HCT116 (cell line): ENCODE measurements at regions not wholly inside any gene's neighbourhood (a gene's known extent, or its start where the extent isn't known, plus 50 kb on each side); places are given as distances from the start of the nearest gene placed in this dataset.

Experiments used
- ATAC-seq: fragments of 200-7000 bp; cut with Tn5 transposase; 2 replicates; pipeline ENCODE4 v1.9.1; 2020; ENCODE audit warnings: mild to moderate bottlenecking, moderate library complexity
- BruUV-seq: library from RNA; stranded (reverse); fragments of 400-500 nt; replicated peaks from 2 replicates; lab custom pipeline; 2021; lab: Mats Ljungman, UMichigan
- CTCF ChIA-PET: fragments of 300-600 bp; sonication (Branson Sonifier 250); formaldehyde crosslinking; loops from one replicate; lab custom pipeline; 2021; ENCODE audit warnings: antibody characterized with exemption; lab: Charles Lee
- POLR2A ChIA-PET: fragments of 300-600, 350-600 bp; sonication (Branson Sonifier 250); formaldehyde crosslinking; loops from one replicate; lab custom pipeline; 2021; ENCODE audit warnings: antibody characterized with exemption; lab: Charles Lee
- RAD21 ChIA-PET, 2 experiments: fragments of 300-600 bp; sonication (Branson Sonifier 250); formaldehyde crosslinking; loops; one replicate each; lab custom pipeline; 2023; ENCODE audit warnings: low total read pairs in 2 of 2; ENCODE audit not compliant: uncharacterized antibody in 2 of 2, unreplicated experiment in 2 of 2, low non-redundant PET in 1 of 2; lab: Charles Lee
- DNase-seq: peaks from one replicate; pipeline ENCODE4 v3.0.0-alpha.2; 2010; ENCODE audit warnings: low read depth, low spot score
- H2AFZ ChIP-seq: fragments of 200-600 bp; shearing (Covaris generic), sonication (generic); 2 replicates; pipeline ENCODE4 v1.6.1; 2017; ENCODE audit warnings: low read depth, mixed run types, mixed read lengths, antibody characterized with exemption, low read length; ENCODE audit not compliant: poor library complexity, severe bottlenecking
- H3K27ac ChIP-seq: 2 replicates; pipeline ENCODE4 v1.5.1; 2012; ENCODE audit warnings: low read depth, low read length
- H3K27me3 ChIP-seq: fragments of 200-600 bp; sonication (generic); 2 replicates; pipeline ENCODE4 v1.6.1; 2016; ENCODE audit warnings: mixed run types, low read length, mixed read lengths; ENCODE audit not compliant: insufficient read depth
- H3K36me3 ChIP-seq, 2 experiments: fragments of 200-500 bp in 1 of 2; fragments of 200-600 bp in 1 of 2; sonication (Bioruptor generic) in 1 of 2; sonication (generic) in 1 of 2; 2 replicates each; pipeline versions ENCODE4 v1.5.1 to v1.6.1; 2014 to 2016; ENCODE audit warnings: low read length in 2 of 2, inconsistent platforms in 1 of 2, mixed read lengths in 1 of 2, mixed run types in 1 of 2; ENCODE audit not compliant: insufficient read depth in 2 of 2, control insufficient read depth in 1 of 2
- H3K4me1 ChIP-seq, 2 experiments: fragments of 200-600 bp in 1 of 2; sonication (generic) in 1 of 2; 2 replicates each; pipeline versions ENCODE4 v1.5.1 to v1.6.1; 2012 to 2017; ENCODE audit warnings: low read length in 2 of 2, inconsistent platforms in 1 of 2, mild to moderate bottlenecking in 1 of 2, mixed read lengths in 1 of 2, mixed run types in 1 of 2, moderate library complexity in 1 of 2; ENCODE audit not compliant: insufficient read depth in 2 of 2, control insufficient read depth in 1 of 2
- H3K4me2 ChIP-seq: fragments of 200-600 bp; sonication (generic); 2 replicates; pipeline ENCODE4 v1.6.1; 2017; ENCODE audit warnings: mixed run types, low read length, mixed read lengths
- H3K4me3 ChIP-seq, 2 experiments: fragments of 200-600 bp in 1 of 2; sonication (generic) in 1 of 2; replicated peaks in 1 of 2; 2 replicates each; pipeline ENCODE4 v1.5.1; 2011 to 2016; ENCODE audit warnings: low read length in 2 of 2, control low read depth in 1 of 2, low read depth in 1 of 2, mild to moderate bottlenecking in 1 of 2, mixed read lengths in 1 of 2, mixed run types in 1 of 2
- H3K79me2 ChIP-seq: fragments of 200-600 bp; sonication (generic); 2 replicates; pipeline ENCODE4 v1.6.1; 2017; ENCODE audit warnings: mild to moderate bottlenecking, mixed run types, low read length, moderate library complexity, mixed read lengths; ENCODE audit not compliant: insufficient read depth
- H3K9ac ChIP-seq: fragments of 200-600 bp; sonication (generic); 2 replicates; pipeline ENCODE4 v1.6.1; 2016; ENCODE audit warnings: low read length, mixed read lengths
- H3K9me2 ChIP-seq: fragments of 200-600 bp; sonication (generic), shearing (Covaris generic); 2 replicates; pipeline ENCODE4 v1.6.1; 2017; ENCODE audit warnings: mixed run types, mild to moderate bottlenecking, moderate library complexity; ENCODE audit not compliant: insufficient read depth
- H3K9me3 ChIP-seq, 2 experiments: fragments of 200-500 bp in 1 of 2; fragments of 200-600 bp in 1 of 2; sonication (Bioruptor generic) in 1 of 2; sonication (generic) in 1 of 2; 2 replicates each; pipeline ENCODE4 v1.6.1; 2014 to 2017; ENCODE audit warnings: low read length in 2 of 2, mixed read lengths in 2 of 2, inconsistent platforms in 1 of 2, low read depth in 1 of 2, mild to moderate bottlenecking in 1 of 2, mixed run types in 1 of 2, moderate library complexity in 1 of 2; ENCODE audit not compliant: control insufficient read depth in 1 of 2, insufficient read depth in 1 of 2
- H4K20me1 ChIP-seq: fragments of 200-600 bp; sonication (generic), shearing (Covaris generic); 2 replicates; pipeline ENCODE4 v1.6.1; 2017; ENCODE audit warnings: mixed run types, mild to moderate bottlenecking, moderate library complexity; ENCODE audit not compliant: insufficient read depth
- ATF3 ChIP-seq: IDR thresholded peaks from 2 replicates; pipeline ENCODE4 v1.6.1; 2012
- CEBPB ChIP-seq: IDR thresholded peaks from 2 replicates; pipeline ENCODE4 v1.6.1; 2012; ENCODE audit warnings: low read depth
- ELF1 ChIP-seq: IDR thresholded peaks from 2 replicates; pipeline ENCODE4 v1.6.1; 2012; ENCODE audit warnings: low read depth, borderline replicate concordance
- EZH2 ChIP-seq: fragments of 200-600 bp; sonication (generic); IDR thresholded peaks from 2 replicates; pipeline ENCODE4 v1.6.1; 2017; ENCODE audit warnings: antibody characterized with exemption, mixed run types
- POLR2AphosphoS5 ChIP-seq: IDR thresholded peaks from 2 replicates; pipeline ENCODE4 v1.6.1; 2011; ENCODE audit warnings: mild to moderate bottlenecking, low read depth, low read length, moderate library complexity
- RAD21 ChIP-seq: IDR thresholded peaks from 2 replicates; pipeline ENCODE4 v1.6.1; 2012; ENCODE audit warnings: low read depth, mild to moderate bottlenecking
- REST ChIP-seq: IDR thresholded peaks from 2 replicates; pipeline ENCODE4 v1.6.1; 2012; ENCODE audit warnings: low read depth
- SP1 ChIP-seq: IDR thresholded peaks from 2 replicates; pipeline ENCODE4 v1.6.1; 2012; ENCODE audit warnings: low read depth
- YY1 ChIP-seq: IDR thresholded peaks from 2 replicates; pipeline ENCODE4 v1.6.1; 2011; ENCODE audit warnings: low read length, low read depth, moderate library complexity, mild to moderate bottlenecking; ENCODE audit not compliant: insufficient replicate concordance; ENCODE audit errors: extremely low read depth
- ZNF274 ChIP-seq: fragments of 200-500 bp; sonication (Bioruptor generic); IDR thresholded peaks from 2 replicates; pipeline ENCODE4 v1.6.1; 2014; ENCODE audit warnings: mild to moderate bottlenecking, low read depth, low read length, inconsistent platforms
- intact Hi-C: fragments of 100-400 bp; cut with micrococcal nuclease; formaldehyde crosslinking; loops from 2 replicates; pipeline ENCODE4 v1.10.0; 2022

- no peak overlapping the region for H3K27ac ChIP-seq
- H3K4me1 ChIP-seq: no peaks in the 10 kb centered on the region
- H3K4me3 ChIP-seq: no peak overlapping the region
- POLR2A ChIA-PET: no interaction called here
- H3K4me2 ChIP-seq: no peak overlapping the region
- DNase-seq (no peak), ATAC-seq (no peak)
- no peak overlapping the region for H2AFZ ChIP-seq
- H3K27me3 ChIP-seq: no peaks in the 10 kb centered on the region
- no peaks in the 10 kb centered on the region for H3K79me2 ChIP-seq
- TF ChIP-seq CEBPB (no peak), YY1 (no peak), POLR2AphosphoS5 (no peak), ZNF274 (no peak), EZH2 (no peak), RAD21 (no peak), ATF3 (no peak), REST (no peak), ELF1 (no peak), SP1 (no peak)
- H3K9ac ChIP-seq: no peak overlapping the region
- no peaks in the 10 kb centered on the region for H3K9me2 ChIP-seq
- intact Hi-C loops: no loop called here
- peaks cover 0 to 31% of the 10 kb centered on the region in 2 experiments; a peak in 1 of 4 replicates for H3K9me3 ChIP-seq
- H4K20me1 ChIP-seq: no peaks in the 10 kb centered on the region
- CTCF ChIA-PET: no interaction called here
- no TSS peak for BruUV-seq
- RAD21 ChIA-PET: no interaction called here
- no peaks in the 10 kb centered on the region for H3K36me3 ChIP-seq
Observed at GRCh38 chr21:41010101-41010435, 157.9 kb upstream of the BACE2 start.
